ENCODE measurements at regions not wholly inside any gene's neighbourhood (a gene's known extent, or its start where the extent isn't known, plus 50 kb on each side); places are given as distances from the start of the nearest gene placed in this dataset.

DNA sequence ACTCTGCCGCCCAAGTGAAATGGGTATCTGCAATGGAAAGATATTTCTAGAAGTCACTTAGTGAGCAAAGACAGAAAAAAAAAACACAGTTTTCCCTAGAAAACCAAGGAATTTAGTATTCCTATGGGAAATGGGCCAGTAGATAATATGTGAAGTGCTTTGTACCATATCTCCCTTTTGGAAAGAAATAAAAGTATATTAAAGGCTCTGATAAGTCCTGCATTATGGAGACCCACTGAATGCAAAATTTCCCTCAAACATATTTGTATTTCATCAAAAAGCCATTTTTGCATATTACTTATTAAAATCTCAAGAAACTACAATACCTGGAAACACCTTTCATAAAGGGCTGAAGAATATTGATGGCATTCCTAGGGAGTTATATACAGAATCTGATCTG is 51.6 kb upstream of the DYNLRB2 start:
- ChIA-PET CTCF (no interaction called here), POLR2A (no interaction called here)
- ATAC-seq (no peak), DNase-seq (no peak)
- no peaks in the 10 kb centered on the region for H3K4me1 Mint-ChIP-seq (ENCODE audit: low read depth)
- no peak overlapping the region for H3K27ac Mint-ChIP-seq
- H3K4me3 Mint-ChIP-seq: no peak overlapping the region
- TF ChIP-seq, protein P1, sequence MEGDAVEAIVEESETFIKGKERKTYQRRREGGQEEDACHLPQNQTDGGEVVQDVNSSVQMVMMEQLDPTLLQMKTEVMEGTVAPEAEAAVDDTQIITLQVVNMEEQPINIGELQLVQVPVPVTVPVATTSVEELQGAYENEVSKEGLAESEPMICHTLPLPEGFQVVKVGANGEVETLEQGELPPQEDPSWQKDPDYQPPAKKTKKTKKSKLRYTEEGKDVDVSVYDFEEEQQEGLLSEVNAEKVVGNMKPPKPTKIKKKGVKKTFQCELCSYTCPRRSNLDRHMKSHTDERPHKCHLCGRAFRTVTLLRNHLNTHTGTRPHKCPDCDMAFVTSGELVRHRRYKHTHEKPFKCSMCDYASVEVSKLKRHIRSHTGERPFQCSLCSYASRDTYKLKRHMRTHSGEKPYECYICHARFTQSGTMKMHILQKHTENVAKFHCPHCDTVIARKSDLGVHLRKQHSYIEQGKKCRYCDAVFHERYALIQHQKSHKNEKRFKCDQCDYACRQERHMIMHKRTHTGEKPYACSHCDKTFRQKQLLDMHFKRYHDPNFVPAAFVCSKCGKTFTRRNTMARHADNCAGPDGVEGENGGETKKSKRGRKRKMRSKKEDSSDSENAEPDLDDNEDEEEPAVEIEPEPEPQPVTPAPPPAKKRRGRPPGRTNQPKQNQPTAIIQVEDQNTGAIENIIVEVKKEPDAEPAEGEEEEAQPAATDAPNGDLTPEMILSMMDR (IDR thresholded peaks at IDR 0.05): no peak
- H3K27me3 Mint-ChIP-seq: peaks cover 17% of the 10 kb centered on the region
- H3K36me3 Mint-ChIP-seq (ENCODE audit: low read depth): no peaks in the 10 kb centered on the region
- no peaks in the 10 kb centered on the region for H3K9me3 Mint-ChIP-seq
- intact Hi-C loops (cut with micrococcal nuclease): no loop called here

GRCh38 chr16:80488167-80488566 is 52.6 kb upstream of the DYNLRB2 start:
- Mint-ChIP-seq H3K27ac (no peak overlapping the region), H3K9me3 (peaks cover 2% of the 10 kb centered on the region), H3K4me1 (ENCODE audit: low read depth) (peaks cover 4% of the 10 kb centered on the region), H3K27me3 (peaks cover 19% of the 10 kb centered on the region), H3K4me3 (no peak overlapping the region), H3K36me3 (ENCODE audit: low read depth) (no peaks in the 10 kb centered on the region)
- ChIA-PET POLR2A (no interaction called here), CTCF (no interaction called here)
- no peak for DNase-seq
- TF ChIP-seq, protein P1 (IDR thresholded peaks at IDR 0.05): no peak
- intact Hi-C loops (cut with micrococcal nuclease): no loop called here
- no peak for ATAC-seq

GRCh38 chr16:80480664-80481063 is 60.1 kb upstream of the DYNLRB2 start:
- TF ChIP-seq, protein P1 (IDR thresholded peaks at IDR 0.05): no peak
- intact Hi-C loops (cut with micrococcal nuclease): no loop called here
- ChIA-PET POLR2A (no interaction called here), CTCF (no interaction called here)
- Mint-ChIP-seq H3K36me3 (ENCODE audit: low read depth) (no peaks in the 10 kb centered on the region), H3K9me3 (peaks cover 2% of the 10 kb centered on the region), H3K4me3 (no peak overlapping the region), H3K27me3 (peaks cover 11% of the 10 kb centered on the region), H3K4me1 (ENCODE audit: low read depth) (peaks cover 4% of the 10 kb centered on the region), H3K27ac (no peak overlapping the region)
- ATAC-seq (no peak), DNase-seq (no peak)

GRCh38 chr16:80477838-80478237 is 63.0 kb upstream of the DYNLRB2 start:
- Mint-ChIP-seq H3K27me3 (peaks cover 4% of the 10 kb centered on the region), H3K36me3 (ENCODE audit: low read depth) (no peaks in the 10 kb centered on the region), H3K9me3 (no peaks in the 10 kb centered on the region), H3K27ac (no peak overlapping the region), H3K4me1 (ENCODE audit: low read depth) (no peaks in the 10 kb centered on the region), H3K4me3 (no peak overlapping the region)
- ChIA-PET POLR2A (no interaction called here), CTCF (no interaction called here)
- ATAC-seq (no peak), DNase-seq (no peak)
- intact Hi-C loops (cut with micrococcal nuclease): no loop called here
- TF ChIP-seq, protein P1 (IDR thresholded peaks at IDR 0.05): no peak

GRCh38 chr16:80468029-80468428 is 72.8 kb upstream of the DYNLRB2 start:
- ATAC-seq (no peak), DNase-seq (no peak)
- ChIA-PET CTCF (interaction anchor here (1.8 to 2.9 kb wide), 2 partner anchors 28 to 58 kb away, joined by 6 to 21 read pairs; no protein-coding TSS in a partner anchor), POLR2A (no interaction called here)
- Mint-ChIP-seq H3K4me3 (no peak overlapping the region), H3K36me3 (ENCODE audit: low read depth) (no peaks in the 10 kb centered on the region), H3K4me1 (ENCODE audit: low read depth) (no peaks in the 10 kb centered on the region), H3K27ac (no peak overlapping the region), H3K9me3 (no peaks in the 10 kb centered on the region), H3K27me3 (peaks cover 5% of the 10 kb centered on the region)
- intact Hi-C loops (cut with micrococcal nuclease): no loop called here
- TF ChIP-seq, protein P1 (IDR thresholded peaks at IDR 0.05): no peak
